Heart right ventricle (tissue), 16 donors: ENCODE measurements at regions not wholly inside any gene's neighbourhood (a gene's known extent, or its start where the extent isn't known, plus 50 kb on each side); places are given as distances from the start of the nearest gene placed in this dataset.

Experiments
- ATAC-seq, 8 donors: fragments of 200-7000 bp; cut with Tn5 transposase; one replicate each; pipeline ENCODE4 v1.9.1; 2020; ENCODE audit warnings: mild to moderate bottlenecking in 8 of 8, moderate library complexity in 8 of 8, moderate number of reproducible peaks in 1 of 8
- DNase-seq, 2 donors: peaks; one replicate each; pipeline ENCODE4 v3.0.0-alpha.2; 2020
- H3K27ac ChIP-seq, 10 donors: fragments of 200-600 bp; sonication (generic) in 2 of 10; one replicate each; pipeline versions ENCODE4 v1.5.0 to v1.8.0; 2020 to 2022; ENCODE audit warnings: mild to moderate bottlenecking in 3 of 10
- H3K27me3 ChIP-seq, 7 donors: fragments of 200-600 bp; one replicate each; pipeline ENCODE4 v1.8.0; 2021 to 2022; ENCODE audit warnings: mild to moderate bottlenecking in 2 of 7
- H3K36me3 ChIP-seq, 9 donors: fragments of 200-600 bp; sonication (generic) in 1 of 9; one replicate each; pipeline versions ENCODE4 v1.5.0 to v1.8.0; 2020 to 2022; ENCODE audit warnings: mild to moderate bottlenecking in 2 of 9
- H3K4me1 ChIP-seq, 9 donors: fragments of 200-600 bp; sonication (generic) in 1 of 9; one replicate each; pipeline versions ENCODE4 v1.5.0 to v1.8.0; 2020 to 2022; ENCODE audit warnings: mild to moderate bottlenecking in 4 of 9
- H3K4me3 ChIP-seq, 10 donors: fragments of 200-600 bp; sonication (generic) in 2 of 10; one replicate each; pipeline versions ENCODE4 v1.5.0 to v1.8.0; 2020 to 2022; ENCODE audit warnings: mild to moderate bottlenecking in 7 of 10, moderate library complexity in 2 of 10
- H3K9me3 ChIP-seq, 11 donors: fragments of 200-600 bp in 10 of 11; sonication (generic) in 2 of 11; one replicate each; pipeline versions ENCODE4 v1.5.0 to v1.8.0; 2013 to 2022; ENCODE audit warnings: mild to moderate bottlenecking in 2 of 11, control low read depth in 1 of 11, moderate library complexity in 1 of 11
- CTCF ChIP-seq, 9 donors: fragments of 200-600 bp; sonication (generic) in 2 of 9; IDR thresholded peaks; one replicate each; pipeline versions ENCODE4 v1.5.0 to v1.8.0; 2021 to 2022; ENCODE audit warnings: antibody characterized with exemption in 9 of 9, mild to moderate bottlenecking in 5 of 9, moderate library complexity in 1 of 9
- WGBS, 2 donors: extraction: QIAGEN DNeasy Blood & Tissue Kit; methylation state at CpG; one replicate each; pipeline ENCODE4 v1.1.7; 2013; ENCODE audit warnings: inconsistent platforms in 1 of 2; 5-methylcytosine and 5-hydroxymethylcytosine counted together
- intact Hi-C, 10 donors: fragments of 100-400 bp; cut with DNase I; formaldehyde crosslinking; loops; one replicate each; pipeline versions ENCODE4 v1.11.1 to v1.14.2; 2022
- donor health status: Arrhythmogenic right ventricular cardiomyopathy.
- donor health status: ischemic (EF 13 %, LVEDD 7.1; RV severe dilation, severe dysfunction).
- donor health status: healthy with polysubstance abuse.
- donor health status: DM: no; HTN: yes; CAD: no.
- donor health status: DM: no; HTN: no; CAD: no.
- donor health status: ischemic (EF 25% LVEDD 6.9; RV normal size, moderate dysfunction).
- donor health status: ischemic (EF 25% LVEDD 5.7; RV mildly dilated, moderate dysfunction).
- donor health status: healthy.
- donor health status: DM: yes; HTN: yes; CAD: no.
- donor health status: Ischemic cardiomyopathy.
- donor health status: ischemic (EF 35%, LVEDD 5.7; RV mildly dilated, moderate dysfunction).
- donor health status: nonischemic (EF 11% LVEDD 7.7; RV severe dilation, severe dysfunction).
- donor health status: DM: yes; HTN: yes; CAD: no.
- donor health status: PGD.
- donor health status: ischemic (EF 29% LVEDD 5.4; RV normal size, mild dysfunction).
- donor health status: nonischemic (EF 23%, LVEDD 6.1; RV moderate dilation, normal function).

- no peak overlapping the region for H3K27ac ChIP-seq
- H3K9me3 ChIP-seq: no peaks in the 10 kb centered on the region
- intact Hi-C loops: no loop called here
- H3K4me3 ChIP-seq: no peak overlapping the region
- no peaks in the 10 kb centered on the region for H3K36me3 ChIP-seq
- no peaks in the 10 kb centered on the region for H3K4me1 ChIP-seq
- ATAC-seq (no peak), DNase-seq (no peak)
- 52 to 57% methylated on average over 4 of the region's 4 CpGs for WGBS, 2 donors
- peaks cover 0 to 15% (median 0%) of the 10 kb centered on the region in 7 donors for H3K27me3 ChIP-seq
- no peak for TF ChIP-seq CTCF (IDR thresholded peaks at IDR 0.05)
Measured at GRCh38 chr2:7567646-7568045, 650.4 kb downstream of the RNF144A start.

- H3K4me1 ChIP-seq: no peaks in the 10 kb centered on the region
- no peak overlapping the region for H3K27ac ChIP-seq
- DNase-seq: no peak
- H3K4me3 ChIP-seq: no peak overlapping the region
- TF ChIP-seq CTCF (IDR thresholded peaks at IDR 0.05): no peak
- no peak for ATAC-seq
- H3K9me3 ChIP-seq: no peaks in the 10 kb centered on the region
- no peaks in the 10 kb centered on the region for H3K36me3 ChIP-seq
- intact Hi-C loops: no loop called here
- 73 to 77% methylated on average over 3 of the region's 3 CpGs for WGBS, 2 donors
- peaks cover 0 to 6% (median 0%) of the 10 kb centered on the region in 7 donors for H3K27me3 ChIP-seq
Measured at GRCh38 chr2:7570247-7570646, 653.0 kb downstream of the RNF144A start.

GRCh38 chr2:7571701-7572100, 654.5 kb downstream of the RNF144A start:
- intact Hi-C loops: no loop called here
- H3K4me3 ChIP-seq: no peak overlapping the region
- no peaks in the 10 kb centered on the region for H3K9me3 ChIP-seq
- WGBS, 2 donors: 99 to 100% methylated on average over 1 of the region's 1 CpG
- no peak overlapping the region for H3K27ac ChIP-seq
- peaks cover 0 to 3% (median 0%) of the 10 kb centered on the region in 7 donors for H3K27me3 ChIP-seq
- H3K4me1 ChIP-seq: no peaks in the 10 kb centered on the region
- no peak for TF ChIP-seq CTCF (IDR thresholded peaks at IDR 0.05)
- no peak for DNase-seq
- H3K36me3 ChIP-seq: no peaks in the 10 kb centered on the region
- no peak for ATAC-seq

- no peak for ATAC-seq
- H3K36me3 ChIP-seq: no peaks in the 10 kb centered on the region
- H3K9me3 ChIP-seq: peaks cover 0 to 5% (median 2%) of the 10 kb centered on the region in 11 donors
- no peak overlapping the region for H3K27ac ChIP-seq
- WGBS, 2 donors: 75 to 80% methylated on average over 7 of the region's 7 CpGs
- TF ChIP-seq CTCF (IDR thresholded peaks at IDR 0.05): no peak
- intact Hi-C loops: no loop called here
- H3K27me3 ChIP-seq: peaks cover 0 to 3% (median 0%) of the 10 kb centered on the region in 7 donors
- H3K4me1 ChIP-seq: no peaks in the 10 kb centered on the region
- DNase-seq: no peak
- H3K4me3 ChIP-seq: no peak overlapping the region
Measured at GRCh38 chr2:7572450-7572849, 655.2 kb downstream of the RNF144A start.
